ENCODE measurements at regions not wholly inside any gene's neighbourhood (a gene's known extent, or its start where the extent isn't known, plus 50 kb on each side); places are given as distances from the start of the nearest gene placed in this dataset.

- 77% methylated on average over 12 of the region's 12 CpGs for WGBS
- peak; percentile 91 for DNase-seq (ENCODE audit: extremely low spot score)
- peaks cover 0 to 54% (median 0%) of the 10 kb centered on the region in 4 donors for H3K27me3 ChIP-seq
- no peak overlapping the region for H3K4me3 ChIP-seq
- no peak overlapping the region for H3K27ac ChIP-seq (replicated peaks in 1 of 4)
- TF ChIP-seq EP300 (IDR thresholded peaks at IDR 0.05), result no peak
- TF ChIP-seq POLR2AphosphoS5 (IDR thresholded peaks at IDR 0.05), result no peak
- no peak for TF ChIP-seq POLR2A (IDR thresholded peaks at IDR 0.05; ENCODE audit: low read depth)
- TF ChIP-seq, protein P1, sequence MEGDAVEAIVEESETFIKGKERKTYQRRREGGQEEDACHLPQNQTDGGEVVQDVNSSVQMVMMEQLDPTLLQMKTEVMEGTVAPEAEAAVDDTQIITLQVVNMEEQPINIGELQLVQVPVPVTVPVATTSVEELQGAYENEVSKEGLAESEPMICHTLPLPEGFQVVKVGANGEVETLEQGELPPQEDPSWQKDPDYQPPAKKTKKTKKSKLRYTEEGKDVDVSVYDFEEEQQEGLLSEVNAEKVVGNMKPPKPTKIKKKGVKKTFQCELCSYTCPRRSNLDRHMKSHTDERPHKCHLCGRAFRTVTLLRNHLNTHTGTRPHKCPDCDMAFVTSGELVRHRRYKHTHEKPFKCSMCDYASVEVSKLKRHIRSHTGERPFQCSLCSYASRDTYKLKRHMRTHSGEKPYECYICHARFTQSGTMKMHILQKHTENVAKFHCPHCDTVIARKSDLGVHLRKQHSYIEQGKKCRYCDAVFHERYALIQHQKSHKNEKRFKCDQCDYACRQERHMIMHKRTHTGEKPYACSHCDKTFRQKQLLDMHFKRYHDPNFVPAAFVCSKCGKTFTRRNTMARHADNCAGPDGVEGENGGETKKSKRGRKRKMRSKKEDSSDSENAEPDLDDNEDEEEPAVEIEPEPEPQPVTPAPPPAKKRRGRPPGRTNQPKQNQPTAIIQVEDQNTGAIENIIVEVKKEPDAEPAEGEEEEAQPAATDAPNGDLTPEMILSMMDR (IDR thresholded peaks at IDR 0.05), result no peak
- intact Hi-C loops (cut with DNase I), result no loop called here
- no peaks in the 10 kb centered on the region for H3K4me1 ChIP-seq
- H3K36me3 ChIP-seq, result no peaks in the 10 kb centered on the region
- peaks cover 0 to 9% (median 0%) of the 10 kb centered on the region in 4 donors for H3K9me3 ChIP-seq
These were observed 314.8 kb upstream of the C1orf174 start for GRCh38 chr1:4214826-4215225.

DNA sequence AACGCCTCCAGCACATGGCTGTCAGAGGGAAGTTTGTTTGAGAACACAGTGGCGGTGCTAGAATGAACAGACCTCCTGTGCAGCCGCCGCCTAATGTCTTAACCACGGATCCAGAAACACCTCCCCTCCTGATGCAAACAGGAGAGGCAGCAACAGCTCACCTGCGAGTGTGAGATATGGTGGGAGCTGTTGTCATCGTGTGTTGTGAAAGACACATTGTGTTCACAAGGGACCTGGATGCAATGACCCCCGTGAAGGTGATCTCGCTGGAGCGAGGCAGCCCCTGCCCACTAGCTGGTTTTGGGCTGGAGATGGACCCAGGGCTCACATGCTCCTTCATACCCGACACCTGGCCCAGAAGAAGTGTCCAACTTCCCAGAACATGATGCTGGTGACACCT, 315.3 kb upstream of the C1orf174 start:
- peak; percentile 75 for DNase-seq (ENCODE audit: extremely low spot score)
- Histone ChIP-seq H3K27ac (replicated peaks in 1 of 4) (no peak overlapping the region), H3K4me3 (no peak overlapping the region), H3K27me3 (peaks cover 0 to 50% (median 0%) of the 10 kb centered on the region in 4 donors), H3K9me3 (peaks cover 0 to 9% (median 0%) of the 10 kb centered on the region in 4 donors), H3K36me3 (no peaks in the 10 kb centered on the region), H3K4me1 (no peaks in the 10 kb centered on the region)
- TF ChIP-seq POLR2A (IDR thresholded peaks at IDR 0.05; ENCODE audit: low read depth) (no peak), POLR2AphosphoS5 (IDR thresholded peaks at IDR 0.05) (no peak), EP300 (IDR thresholded peaks at IDR 0.05) (no peak)
- TF ChIP-seq, protein P1 (IDR thresholded peaks at IDR 0.05), result no peak
- WGBS, result 83% methylated on average over 11 of the region's 11 CpGs
- intact Hi-C loops (cut with DNase I), result no loop called here

DNA sequence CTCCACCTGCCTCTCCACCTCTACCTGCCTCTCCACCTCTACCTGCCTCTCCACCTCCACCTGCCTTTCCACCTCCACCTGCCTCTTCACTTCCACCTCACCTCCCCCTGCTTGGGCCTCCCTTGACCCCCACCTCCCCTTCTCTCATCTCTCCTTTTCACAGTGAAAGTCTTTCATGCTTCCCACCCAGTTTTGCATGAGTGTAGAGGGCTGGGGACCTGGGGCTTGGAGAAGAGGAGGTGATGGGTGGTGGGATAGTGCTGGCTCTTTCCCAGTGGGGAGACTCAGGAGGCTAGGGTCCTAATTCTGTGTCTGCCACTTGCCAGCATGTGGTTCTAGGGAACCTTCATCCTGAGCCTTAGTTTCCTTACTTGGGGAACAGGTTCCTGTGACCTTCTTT, 316.2 kb upstream of the C1orf174 start:
- H3K9me3 ChIP-seq, result peaks cover 0 to 9% (median 0%) of the 10 kb centered on the region in 4 donors
- H3K4me3 ChIP-seq, result no peak overlapping the region
- no peaks in the 10 kb centered on the region for H3K4me1 ChIP-seq
- H3K36me3 ChIP-seq, result no peaks in the 10 kb centered on the region
- no peak overlapping the region for H3K27ac ChIP-seq (replicated peaks in 1 of 4)
- DNase-seq (ENCODE audit: extremely low spot score), result peak; percentile 90
- intact Hi-C loops (cut with DNase I), result no loop called here
- TF ChIP-seq POLR2A (IDR thresholded peaks at IDR 0.05; ENCODE audit: low read depth) (no peak), POLR2AphosphoS5 (IDR thresholded peaks at IDR 0.05) (no peak), EP300 (IDR thresholded peaks at IDR 0.05) (no peak)
- TF ChIP-seq, protein P1 (IDR thresholded peaks at IDR 0.05), result no peak
- H3K27me3 ChIP-seq, result peaks cover 0 to 51% (median 0%) of the 10 kb centered on the region in 4 donors

- H3K27ac ChIP-seq (replicated peaks in 1 of 4), result no peak overlapping the region
- intact Hi-C loops (cut with DNase I), result no loop called here
- no peak overlapping the region for H3K4me3 ChIP-seq
- DNase-seq (ENCODE audit: extremely low spot score), result peak; percentile 50
- TF ChIP-seq POLR2AphosphoS5 (IDR thresholded peaks at IDR 0.05) (no peak), POLR2A (IDR thresholded peaks at IDR 0.05; ENCODE audit: low read depth) (no peak), EP300 (IDR thresholded peaks at IDR 0.05) (no peak)
- TF ChIP-seq, protein P1 (IDR thresholded peaks at IDR 0.05), result no peak
- H3K27me3 ChIP-seq, result peaks cover 0 to 49% (median 0%) of the 10 kb centered on the region in 4 donors
- H3K4me1 ChIP-seq, result no peaks in the 10 kb centered on the region
- peaks cover 0 to 9% (median 0%) of the 10 kb centered on the region in 4 donors for H3K9me3 ChIP-seq
- 79% methylated on average over 10 of the region's 10 CpGs for whole genome bisulfite sequencing
- H3K36me3 ChIP-seq, result no peaks in the 10 kb centered on the region
These were observed 318.5 kb upstream of the C1orf174 start for GRCh38 chr1:4218619-4219018.

- intact Hi-C loops (cut with DNase I), result no loop called here
- Histone ChIP-seq H3K36me3 (no peaks in the 10 kb centered on the region), H3K4me1 (no peaks in the 10 kb centered on the region), H3K27ac (replicated peaks in 1 of 4) (no peak overlapping the region), H3K27me3 (peaks cover 0 to 49% (median 0%) of the 10 kb centered on the region in 4 donors), H3K9me3 (peaks cover 0 to 9% (median 0%) of the 10 kb centered on the region in 4 donors), H3K4me3 (no peak overlapping the region)
- peak; percentile 89 for DNase-seq (ENCODE audit: extremely low spot score)
- 82% methylated on average over 11 of the region's 11 CpGs for WGBS
- TF ChIP-seq POLR2A (IDR thresholded peaks at IDR 0.05; ENCODE audit: low read depth), result no peak
- no peak for TF ChIP-seq EP300 (IDR thresholded peaks at IDR 0.05)
- TF ChIP-seq POLR2AphosphoS5 (IDR thresholded peaks at IDR 0.05), result no peak
- TF ChIP-seq, protein P1 (IDR thresholded peaks at IDR 0.05), result no peak
These were observed 319.0 kb upstream of the C1orf174 start for GRCh38 chr1:4219111-4219510.
